ENCODE measurements at regions not wholly inside any gene's neighbourhood (a gene's known extent, or its start where the extent isn't known, plus 50 kb on each side); places are given as distances from the start of the nearest gene placed in this dataset.
A peak's percentile ranks its signal among the peaks of the same experiment; 100 is the strongest.

DNA sequence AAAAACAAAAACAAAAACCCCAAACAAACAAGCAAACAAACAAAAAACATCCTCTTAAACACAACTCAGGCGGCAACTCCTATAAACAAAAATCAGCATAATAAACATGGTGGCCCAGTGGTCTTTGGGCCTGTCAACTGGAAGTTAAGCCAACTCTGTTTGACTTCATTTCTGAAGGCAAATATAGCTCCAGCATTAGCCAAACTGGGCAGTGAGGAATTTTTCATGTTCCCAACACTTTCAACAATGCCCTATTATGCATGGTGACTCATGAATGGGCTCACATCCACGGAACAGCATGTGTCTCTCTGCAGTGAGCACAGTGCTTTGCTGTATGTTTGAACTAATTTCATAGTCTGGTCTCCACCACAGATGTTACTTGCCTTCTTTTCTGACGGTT, 143.9 kb upstream of the STC2 start:
- 21 to 24% methylated on average over 3 of the region's 3 CpGs for WGBS, 2 donors
- TF ChIP-seq EP300 (IDR thresholded peaks at IDR 0.05), result peak; percentile 64 to 98
- TF ChIP-seq, protein P1, sequence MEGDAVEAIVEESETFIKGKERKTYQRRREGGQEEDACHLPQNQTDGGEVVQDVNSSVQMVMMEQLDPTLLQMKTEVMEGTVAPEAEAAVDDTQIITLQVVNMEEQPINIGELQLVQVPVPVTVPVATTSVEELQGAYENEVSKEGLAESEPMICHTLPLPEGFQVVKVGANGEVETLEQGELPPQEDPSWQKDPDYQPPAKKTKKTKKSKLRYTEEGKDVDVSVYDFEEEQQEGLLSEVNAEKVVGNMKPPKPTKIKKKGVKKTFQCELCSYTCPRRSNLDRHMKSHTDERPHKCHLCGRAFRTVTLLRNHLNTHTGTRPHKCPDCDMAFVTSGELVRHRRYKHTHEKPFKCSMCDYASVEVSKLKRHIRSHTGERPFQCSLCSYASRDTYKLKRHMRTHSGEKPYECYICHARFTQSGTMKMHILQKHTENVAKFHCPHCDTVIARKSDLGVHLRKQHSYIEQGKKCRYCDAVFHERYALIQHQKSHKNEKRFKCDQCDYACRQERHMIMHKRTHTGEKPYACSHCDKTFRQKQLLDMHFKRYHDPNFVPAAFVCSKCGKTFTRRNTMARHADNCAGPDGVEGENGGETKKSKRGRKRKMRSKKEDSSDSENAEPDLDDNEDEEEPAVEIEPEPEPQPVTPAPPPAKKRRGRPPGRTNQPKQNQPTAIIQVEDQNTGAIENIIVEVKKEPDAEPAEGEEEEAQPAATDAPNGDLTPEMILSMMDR (IDR thresholded peaks at IDR 0.05), result no peak
- peak in 1 of 2 donors; percentile 43 for TF ChIP-seq POLR2A (IDR thresholded peaks at IDR 0.05)
- peak overlapping the region; percentile 77 to 96 (median 90) for H3K27ac ChIP-seq

DNA sequence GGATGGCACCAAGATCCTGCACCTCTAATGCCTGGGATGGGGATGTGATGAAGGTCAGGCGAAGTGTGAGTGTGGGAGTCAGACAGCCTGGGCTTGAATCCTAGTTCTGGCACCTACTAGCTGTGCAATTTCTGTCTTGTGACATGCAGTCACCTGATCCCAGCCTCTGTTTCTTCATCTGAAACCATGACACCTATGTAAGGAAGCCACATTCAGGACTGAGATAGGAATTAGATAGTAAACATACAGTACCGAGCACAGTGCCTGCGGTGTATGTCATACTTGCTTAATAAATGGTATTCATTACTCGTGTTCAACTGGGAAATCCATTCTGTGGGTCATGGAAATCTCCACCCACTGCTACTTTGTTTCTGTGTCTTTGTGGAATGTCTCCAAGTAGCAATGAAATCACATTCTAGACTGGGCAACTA, 140.6 kb upstream of the STC2 start:
- WGBS, 2 donors, result 59 to 61% methylated on average over 4 of the region's 4 CpGs
- Histone ChIP-seq H3K9me3 (peaks cover 0 to 7% (median 0%) of the 10 kb centered on the region in 4 donors), H3K4me1 (peaks cover 0 to 36% (median 20%) of the 10 kb centered on the region in 4 donors), H3K27ac (peak overlapping the region; percentile 37 to 84 (median 66)), H3K4me3 (no peak overlapping the region), H3K36me3 (no peaks in the 10 kb centered on the region), H3K27me3 (no peaks in the 10 kb centered on the region)
- DNase-seq (ENCODE audit: low spot score in 2 of 2), result no peak
- TF ChIP-seq, protein P1 (IDR thresholded peaks at IDR 0.05), result no peak
- TF ChIP-seq EP300 (IDR thresholded peaks at IDR 0.05) (peak; percentile 39 to 54), POLR2A (IDR thresholded peaks at IDR 0.05) (no peak)

More for the DNA sequence above, 143.9 kb upstream of the STC2 start:
- H3K4me3 ChIP-seq, result no peak overlapping the region
- DNase-seq (ENCODE audit: low spot score in 2 of 2), result peak; percentile 70 to 87
- no peaks in the 10 kb centered on the region for H3K36me3 ChIP-seq
- H3K4me1 ChIP-seq, result peaks cover 0 to 45% (median 21%) of the 10 kb centered on the region in 4 donors
- H3K9me3 ChIP-seq, result no peaks in the 10 kb centered on the region
- H3K27me3 ChIP-seq, result no peaks in the 10 kb centered on the region

DNA sequence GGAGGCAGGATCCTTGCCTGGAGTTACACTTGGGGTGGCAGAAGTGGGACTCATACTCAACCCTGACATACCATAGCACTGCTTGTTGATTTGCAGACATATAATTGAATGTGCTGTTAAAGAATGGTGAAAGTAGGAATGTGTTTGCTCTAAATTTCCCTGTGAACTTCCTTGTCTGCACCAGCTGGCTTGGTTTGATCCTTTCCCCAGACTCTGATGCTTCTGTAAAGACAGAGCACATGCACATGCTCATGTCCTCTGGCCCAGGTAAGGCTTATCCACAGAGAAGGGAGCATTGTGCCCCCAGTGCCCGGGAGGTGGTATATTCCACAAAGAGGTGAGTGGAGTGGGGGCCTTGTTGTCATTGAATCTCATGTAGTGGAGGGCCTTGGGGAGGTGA, 138.0 kb upstream of the STC2 start:
- Histone ChIP-seq H3K36me3 (no peaks in the 10 kb centered on the region), H3K4me3 (no peak overlapping the region), H3K27me3 (no peaks in the 10 kb centered on the region), H3K27ac (no peak overlapping the region), H3K9me3 (peaks cover 0 to 7% (median 0%) of the 10 kb centered on the region in 4 donors), H3K4me1 (peaks cover 0 to 10% (median 5%) of the 10 kb centered on the region in 4 donors)
- 55 to 100% methylated on average over 1 of the region's 1 CpG for WGBS, 2 donors
- DNase-seq (ENCODE audit: low spot score in 2 of 2), result no peak
- TF ChIP-seq EP300 (IDR thresholded peaks at IDR 0.05), result no peak
- TF ChIP-seq, protein P1 (IDR thresholded peaks at IDR 0.05), result no peak
- no peak for TF ChIP-seq POLR2A (IDR thresholded peaks at IDR 0.05)

DNA sequence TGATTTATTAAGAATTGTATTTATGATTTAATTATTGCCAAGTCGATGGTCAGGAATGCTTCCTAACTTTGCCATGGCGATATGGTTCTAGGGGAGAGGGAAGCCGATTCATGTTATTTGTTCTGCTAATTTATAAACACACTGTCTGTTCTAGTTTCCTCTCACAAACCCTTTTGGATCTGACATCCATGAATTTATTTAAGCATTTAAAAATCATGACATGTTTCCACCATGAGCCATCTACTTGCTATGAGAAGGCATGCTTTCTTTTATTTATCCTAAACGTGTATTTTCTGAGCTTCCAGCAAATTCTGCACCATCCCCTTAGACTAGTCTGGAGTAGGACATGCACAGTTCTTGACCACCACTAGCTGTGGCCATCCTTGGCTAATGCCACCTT, 136.6 kb upstream of the STC2 start:
- H3K27ac ChIP-seq, result no peak overlapping the region
- TF ChIP-seq EP300 (IDR thresholded peaks at IDR 0.05) (no peak), POLR2A (IDR thresholded peaks at IDR 0.05) (no peak)
- TF ChIP-seq, protein P1 (IDR thresholded peaks at IDR 0.05), result no peak
- no peaks in the 10 kb centered on the region for H3K36me3 ChIP-seq
- H3K9me3 ChIP-seq, result peaks cover 0 to 7% (median 0%) of the 10 kb centered on the region in 4 donors
- no peak for DNase-seq (ENCODE audit: low spot score in 2 of 2)
- 80 to 87% methylated on average over 4 of the region's 4 CpGs for WGBS, 2 donors
- no peaks in the 10 kb centered on the region for H3K27me3 ChIP-seq
- H3K4me1 ChIP-seq, result peaks cover 0 to 10% (median 5%) of the 10 kb centered on the region in 4 donors
- H3K4me3 ChIP-seq, result no peak overlapping the region

DNA sequence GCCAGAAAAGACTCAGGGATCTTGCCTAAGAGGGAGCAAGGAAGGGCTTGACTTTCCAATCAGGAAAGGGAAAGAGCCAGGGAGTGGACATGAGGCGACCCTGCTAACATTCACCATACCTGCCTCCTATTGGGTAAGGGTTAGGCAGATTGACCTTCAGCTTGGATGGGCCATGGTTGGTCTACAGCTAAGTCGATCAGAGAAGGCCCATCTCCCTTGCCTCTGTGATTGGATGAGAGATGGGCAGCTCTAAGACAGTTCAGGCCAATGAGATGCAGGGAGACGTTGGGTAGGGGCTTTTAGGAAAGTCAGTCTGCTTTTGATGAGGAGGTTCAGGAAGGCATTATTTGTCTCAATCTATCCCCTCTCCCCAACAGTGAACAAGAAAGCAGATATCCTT, 135.0 kb upstream of the STC2 start:
- TF ChIP-seq, protein P1 (IDR thresholded peaks at IDR 0.05), result no peak
- TF ChIP-seq POLR2A (IDR thresholded peaks at IDR 0.05), result no peak
- Histone ChIP-seq H3K27me3 (no peaks in the 10 kb centered on the region), H3K36me3 (no peaks in the 10 kb centered on the region), H3K4me3 (no peak overlapping the region), H3K27ac (no peak overlapping the region), H3K9me3 (peaks cover 0 to 7% (median 0%) of the 10 kb centered on the region in 4 donors), H3K4me1 (peaks cover 0 to 2% (median 0%) of the 10 kb centered on the region in 4 donors)
- WGBS, 2 donors, result 80 to 89% methylated on average over 3 of the region's 3 CpGs
- no peak for DNase-seq (ENCODE audit: low spot score in 2 of 2)
